Amniotic epithelial cell (primary cell): ENCODE measurements at regions not wholly inside any gene's neighbourhood (a gene's known extent, or its start where the extent isn't known, plus 50 kb on each side); places are given as distances from the start of the nearest gene placed in this dataset.
"Not testable (repeated sequence)": the region's sequence is repeated elsewhere in the genome, so short reads cannot be mapped to it uniquely, and the experiment has no call there.

Experiments used
- DNase-seq: peaks from one replicate; pipeline ENCODE4 v3.0.0-alpha.2; 2010; ENCODE audit warnings: low read depth

- DNase-seq: no peak
Observed at GRCh38 chr2:47964277-47964676, 58.0 kb upstream of the FBXO11 start.

- DNase-seq: no peak
Observed at GRCh38 chr2:47964722-47965434, 58.6 kb upstream of the FBXO11 start.

- DNase-seq: not testable (repeated sequence)
Observed at GRCh38 chr2:47976728-47977127, 70.4 kb upstream of the FBXO11 start.

GRCh38 chr2:47984041-47984440 is 77.7 kb upstream of the FBXO11 start:
- peak; percentile 63 for DNase-seq

GRCh38 chr2:47990503-47990902 is 84.2 kb upstream of the FBXO11 start:
- DNase-seq: no peak

- DNase-seq: no peak
Observed at GRCh38 chr2:47992671-47993070, 86.4 kb upstream of the FBXO11 start.

- no peak for DNase-seq
Observed at GRCh38 chr2:47996808-47997207, 90.5 kb upstream of the FBXO11 start.

GRCh38 chr2:47999512-47999911 is 93.2 kb upstream of the FBXO11 start:
- no peak for DNase-seq

GRCh38 chr2:48001498-48001897 is 95.2 kb upstream of the FBXO11 start:
- no peak for DNase-seq

GRCh38 chr2:48006094-48006493 is 99.8 kb upstream of the FBXO11 start:
- no peak for DNase-seq

- no peak for DNase-seq
Observed at GRCh38 chr2:48007699-48008268, 101.5 kb upstream of the FBXO11 start.

- peak; percentile 4 for DNase-seq
Observed at GRCh38 chr2:48009256-48009655, 103.0 kb upstream of the FBXO11 start.

- no peak for DNase-seq
Observed at GRCh38 chr2:48015421-48015820, 109.1 kb upstream of the FBXO11 start.

GRCh38 chr2:48016225-48017019 is 110.1 kb upstream of the FBXO11 start:
- no peak for DNase-seq

GRCh38 chr2:48017136-48017535 is 110.8 kb upstream of the FBXO11 start:
- DNase-seq: no peak

- DNase-seq: no peak
Observed at GRCh38 chr2:48018480-48018879, 112.2 kb upstream of the FBXO11 start.

GRCh38 chr2:48026865-48027264 is 120.6 kb upstream of the FBXO11 start:
- DNase-seq: no peak

GRCh38 chr2:48032765-48033164 is 126.5 kb upstream of the FBXO11 start:
- no peak for DNase-seq

- DNase-seq: no peak
Observed at GRCh38 chr2:48034295-48034694, 128.0 kb upstream of the FBXO11 start.

- no peak for DNase-seq
Observed at GRCh38 chr2:48036312-48036711, 130.0 kb upstream of the FBXO11 start.

GRCh38 chr2:48039209-48039990 is 133.1 kb upstream of the FBXO11 start:
- DNase-seq: no peak

GRCh38 chr2:48043131-48043700 is 136.9 kb upstream of the FBXO11 start:
- no peak for DNase-seq
